Activated T-cell treated with anti-CD3 and anti-CD28 coated beads for 4 hours (primary cell): ENCODE measurements at regions not wholly inside any gene's neighbourhood (a gene's known extent, or its start where the extent isn't known, plus 50 kb on each side); places are given as distances from the start of the nearest gene placed in this dataset.
"Not testable (repeated sequence)": the region's sequence is repeated elsewhere in the genome, so short reads cannot be mapped to it uniquely, and the experiment has no call there.

ENCODE experiments used
- DNase-seq: peaks from one replicate; pipeline ENCODE4 v3.0.0-alpha.2; 2020

GRCh38 chr1:244271691-244272308, 179.9 kb downstream of the ADSS2 start:
- DNase-seq = no peak

GRCh38 chr1:244272471-244273261, 179.0 kb downstream of the ADSS2 start:
- DNase-seq = peak; percentile 64

- DNase-seq = no peak
Measured at GRCh38 chr1:244273262-244273844, 178.4 kb downstream of the ADSS2 start.

GRCh38 chr1:244273845-244274619, 177.7 kb downstream of the ADSS2 start:
- DNase-seq = no peak

- no peak for DNase-seq
Measured at GRCh38 chr1:244276646-244277045, 175.1 kb downstream of the ADSS2 start.

- no peak for DNase-seq
Measured at GRCh38 chr1:244280201-244280600, 171.5 kb downstream of the ADSS2 start.

- DNase-seq = no peak
Measured at GRCh38 chr1:244280859-244281258, 170.8 kb downstream of the ADSS2 start.

- DNase-seq = no peak
Measured at GRCh38 chr1:244283772-244284171, 167.9 kb downstream of the ADSS2 start.

GRCh38 chr1:244284641-244285156, 167.0 kb downstream of the ADSS2 start:
- no peak for DNase-seq

- DNase-seq = no peak
Measured at GRCh38 chr1:244286341-244286740, 165.4 kb downstream of the ADSS2 start.

- DNase-seq = no peak
Measured at GRCh38 chr1:244287726-244288125, 164.0 kb downstream of the ADSS2 start.

GRCh38 chr1:244288663-244289062, 163.0 kb downstream of the ADSS2 start:
- DNase-seq = no peak

- no peak for DNase-seq
Measured at GRCh38 chr1:244289991-244290785, 161.5 kb downstream of the ADSS2 start.

- DNase-seq = no peak
Measured at GRCh38 chr1:244291236-244292201, 160.2 kb downstream of the ADSS2 start.

GRCh38 chr1:244294599-244295224, 157.0 kb downstream of the ADSS2 start:
- DNase-seq = no peak

- DNase-seq = no peak
Measured at GRCh38 chr1:244296003-244296402, 155.7 kb downstream of the ADSS2 start.

GRCh38 chr1:244296447-244296846, 155.3 kb downstream of the ADSS2 start:
- DNase-seq = no peak

GRCh38 chr1:244297087-244297486, 154.6 kb downstream of the ADSS2 start:
- DNase-seq = no peak

- DNase-seq = no peak
Measured at GRCh38 chr1:244297616-244298015, 154.1 kb downstream of the ADSS2 start.

GRCh38 chr1:244300029-244300375, 151.7 kb downstream of the ADSS2 start:
- not testable (repeated sequence) for DNase-seq
